HEK293 (cell line): ENCODE measurements at regions not wholly inside any gene's neighbourhood (a gene's known extent, or its start where the extent isn't known, plus 50 kb on each side); places are given as distances from the start of the nearest gene placed in this dataset.

Experiments
- CTCF ChIA-PET: fragments of 350-600 bp; formaldehyde crosslinking; extraction: SDS; loops from one replicate; lab custom pipeline; 2021; ENCODE audit warnings: antibody characterized with exemption; lab: Yijun Ruan, JAX
- POLR2A ChIA-PET: fragments of 300-600 bp; formaldehyde crosslinking; extraction: SDS; loops from one replicate; lab custom pipeline; 2020; ENCODE audit warnings: antibody characterized with exemption, inconsistent platforms; lab: Yijun Ruan, JAX
- H3K27ac ChIP-seq: fragments of 200-500 bp; sonication (Bioruptor generic); 2 replicates; pipeline ENCODE4 v1.5.1; 2014; ENCODE audit warnings: low read depth, low read length, control low read depth, inconsistent platforms; ENCODE audit errors: extremely low read depth
- H3K36me3 ChIP-seq, 2 experiments: fragments of 200-500 bp in 1 of 2; sonication (Bioruptor generic) in 1 of 2; 1 replicate in 1 of 2; 2 replicates in 1 of 2; pipeline ENCODE4 v1.5.1; 2014 to 2017; ENCODE audit warnings: inconsistent platforms in 2 of 2, low read length in 2 of 2; ENCODE audit not compliant: control insufficient read depth in 2 of 2, insufficient read depth in 1 of 2
- H3K4me1 ChIP-seq: fragments of 200-500 bp; sonication (Bioruptor generic); 2 replicates; pipeline ENCODE4 v1.5.1; 2014; ENCODE audit warnings: mild to moderate bottlenecking, low read length, inconsistent platforms; ENCODE audit not compliant: control insufficient read depth, insufficient read depth
- H3K4me3 ChIP-seq: 2 replicates; pipeline ENCODE4 v1.5.1; 2011; ENCODE audit warnings: low read depth, mild to moderate bottlenecking, control low read depth, low read length, moderate library complexity
- H3K9me3 ChIP-seq: fragments of 200-500 bp; sonication (Bioruptor generic); 2 replicates; pipeline ENCODE4 v1.5.1; 2014; ENCODE audit warnings: low read depth, low read length, inconsistent platforms; ENCODE audit not compliant: control insufficient read depth, insufficient read depth
- BCL11A ChIP-seq: fragments of 450-650 bp; formaldehyde crosslinking; IDR thresholded peaks from 2 replicates; pipeline ENCODE4 v1.5.1; 2016; ENCODE audit warnings: low read depth, missing biosample characterization, missing genetic modification characterization
- GLIS1 ChIP-seq: fragments of 450-650 bp; formaldehyde crosslinking; IDR thresholded peaks from 2 replicates; pipeline ENCODE4 v1.5.1; 2016; ENCODE audit warnings: missing biosample characterization, missing genetic modification characterization
- HIC1 ChIP-seq: fragments of 450-650 bp; formaldehyde crosslinking; IDR thresholded peaks from 2 replicates; pipeline ENCODE4 v1.5.1; 2016; ENCODE audit warnings: missing biosample characterization, missing genetic modification characterization
- HOXC10 ChIP-seq: sonication (generic); formaldehyde crosslinking; IDR thresholded peaks from 2 replicates; pipeline ENCODE4 v1.8.1; 2023; ENCODE audit warnings: mild to moderate bottlenecking, missing genetic modification reagents
- KLF1 ChIP-seq: fragments of 450-650 bp; formaldehyde crosslinking; IDR thresholded peaks from 2 replicates; pipeline ENCODE4 v1.5.1; 2016; ENCODE audit warnings: missing biosample characterization, missing genetic modification characterization
- OVOL3 ChIP-seq: fragments of 450-650 bp; formaldehyde crosslinking; IDR thresholded peaks from 2 replicates; pipeline ENCODE4 v1.5.1; 2016; ENCODE audit warnings: missing biosample characterization, missing genetic modification characterization
- SCRT1 ChIP-seq: fragments of 450-650 bp; formaldehyde crosslinking; IDR thresholded peaks from 2 replicates; pipeline ENCODE4 v1.5.1; 2016; ENCODE audit warnings: missing biosample characterization, missing genetic modification characterization, borderline replicate concordance
- SP7 ChIP-seq: fragments of 450-650 bp; formaldehyde crosslinking; IDR thresholded peaks from 2 replicates; pipeline ENCODE4 v1.5.1; 2016; ENCODE audit warnings: missing biosample characterization, missing genetic modification characterization
- TRIM28 ChIP-seq: IDR thresholded peaks from 2 replicates; pipeline ENCODE4 v1.6.1; 2011; ENCODE audit warnings: low read length, control low read depth, borderline replicate concordance
- ZBTB20 ChIP-seq: fragments of 450-650 bp; formaldehyde crosslinking; IDR thresholded peaks from 2 replicates; pipeline ENCODE4 v1.5.1; 2016; ENCODE audit warnings: missing biosample characterization, missing genetic modification characterization
- ZBTB48 ChIP-seq: fragments of 450-650 bp; formaldehyde crosslinking; IDR thresholded peaks from 2 replicates; pipeline ENCODE4 v1.5.1; 2016; ENCODE audit warnings: missing biosample characterization, missing genetic modification characterization
- ZIC2 ChIP-seq: fragments of 450-650 bp; formaldehyde crosslinking; IDR thresholded peaks from 2 replicates; pipeline ENCODE4 v1.5.1; 2016; ENCODE audit warnings: missing biosample characterization, missing genetic modification characterization
- ZNF19 ChIP-seq: fragments of 450-650 bp; formaldehyde crosslinking; IDR thresholded peaks from 2 replicates; pipeline ENCODE4; 2016; ENCODE audit warnings: missing biosample characterization, missing genetic modification characterization, low read depth
- ZNF211 ChIP-seq: fragments of 450-650 bp; formaldehyde crosslinking; IDR thresholded peaks from 2 replicates; pipeline ENCODE4 v1.5.1; 2016; ENCODE audit warnings: low read depth, missing biosample characterization, missing genetic modification characterization
- ZNF341 ChIP-seq: fragments of 450-650 bp; formaldehyde crosslinking; IDR thresholded peaks from 2 replicates; pipeline ENCODE4; 2016; ENCODE audit warnings: low read depth, missing biosample characterization, missing genetic modification characterization
- ZNF426 ChIP-seq: fragments of 450-650 bp; formaldehyde crosslinking; IDR thresholded peaks from 2 replicates; pipeline ENCODE4 v1.5.1; 2017; ENCODE audit warnings: missing biosample characterization, missing genetic modification characterization, mild to moderate bottlenecking, inconsistent platforms, moderate library complexity
- ZNF610 ChIP-seq: fragments of 450-650 bp; formaldehyde crosslinking; IDR thresholded peaks from 2 replicates; pipeline ENCODE4 v1.5.1; 2016; ENCODE audit warnings: missing biosample characterization, missing genetic modification characterization, borderline replicate concordance
- ZNF626 ChIP-seq: fragments of 450-650 bp; sonication (Bioruptor Pico); formaldehyde crosslinking; IDR thresholded peaks from 2 replicates; pipeline ENCODE4 v1.5.1; 2018; ENCODE audit warnings: missing biosample characterization, missing genetic modification characterization, inconsistent platforms
- ZNF747 ChIP-seq: fragments of 450-650 bp; formaldehyde crosslinking; IDR thresholded peaks from 2 replicates; pipeline ENCODE4 v1.5.1; 2016; ENCODE audit warnings: missing biosample characterization, missing genetic modification characterization
- ZSCAN18 ChIP-seq: fragments of 450-650 bp; formaldehyde crosslinking; IDR thresholded peaks from 2 replicates; pipeline ENCODE4 v1.5.1; 2016; ENCODE audit warnings: missing biosample characterization, missing genetic modification characterization
- TF ChIP-seq, protein P1 (sequence below): fragments of 450-650 bp; formaldehyde crosslinking; IDR thresholded peaks from 2 replicates; pipeline ENCODE4 v1.5.1; 2016; ENCODE audit warnings: missing biosample characterization, missing genetic modification characterization, borderline replicate concordance
- TF ChIP-seq, protein P2 (sequence below): fragments of 450-650 bp; formaldehyde crosslinking; IDR thresholded peaks from 2 replicates; pipeline ENCODE4 v1.5.1; 2016; ENCODE audit warnings: missing biosample characterization, missing genetic modification characterization

DNA sequence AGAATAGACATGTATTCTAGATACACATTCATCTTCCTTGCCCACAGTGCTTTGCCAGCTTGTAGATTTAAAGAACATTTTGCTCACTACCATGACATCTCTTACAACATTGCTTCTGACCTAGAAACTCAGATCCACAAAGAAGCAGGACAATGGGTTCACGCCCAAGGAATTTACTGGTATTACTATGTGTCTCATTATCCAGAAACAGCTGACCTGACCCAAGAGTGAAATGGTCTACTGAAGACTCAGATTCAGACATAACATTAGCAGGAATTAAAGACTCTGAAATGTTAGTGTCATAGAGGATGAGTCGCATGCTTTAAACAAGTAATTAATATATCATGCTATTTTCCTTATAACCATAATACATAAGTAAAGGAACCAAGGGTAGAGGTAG lies 731.4 kb downstream of the GALC start:
- TF ChIP-seq ZIC2 (tag by site-specific recombination) (no peak), TRIM28 (no peak), ZNF341 (tag by site-specific recombination) (no peak), ZNF747 (no peak), ZNF626 (no peak), ZBTB20 (no peak), ZNF426 (tag by site-specific recombination) (no peak), SP7 (no peak), BCL11A (tag by site-specific recombination) (no peak), SCRT1 (tag by site-specific recombination) (no peak), GLIS1 (no peak), ZNF211 (tag by site-specific recombination) (no peak), KLF1 (tag by site-specific recombination) (no peak), ZNF19 (tag by site-specific recombination) (no peak)
- TF ChIP-seq, protein P1, sequence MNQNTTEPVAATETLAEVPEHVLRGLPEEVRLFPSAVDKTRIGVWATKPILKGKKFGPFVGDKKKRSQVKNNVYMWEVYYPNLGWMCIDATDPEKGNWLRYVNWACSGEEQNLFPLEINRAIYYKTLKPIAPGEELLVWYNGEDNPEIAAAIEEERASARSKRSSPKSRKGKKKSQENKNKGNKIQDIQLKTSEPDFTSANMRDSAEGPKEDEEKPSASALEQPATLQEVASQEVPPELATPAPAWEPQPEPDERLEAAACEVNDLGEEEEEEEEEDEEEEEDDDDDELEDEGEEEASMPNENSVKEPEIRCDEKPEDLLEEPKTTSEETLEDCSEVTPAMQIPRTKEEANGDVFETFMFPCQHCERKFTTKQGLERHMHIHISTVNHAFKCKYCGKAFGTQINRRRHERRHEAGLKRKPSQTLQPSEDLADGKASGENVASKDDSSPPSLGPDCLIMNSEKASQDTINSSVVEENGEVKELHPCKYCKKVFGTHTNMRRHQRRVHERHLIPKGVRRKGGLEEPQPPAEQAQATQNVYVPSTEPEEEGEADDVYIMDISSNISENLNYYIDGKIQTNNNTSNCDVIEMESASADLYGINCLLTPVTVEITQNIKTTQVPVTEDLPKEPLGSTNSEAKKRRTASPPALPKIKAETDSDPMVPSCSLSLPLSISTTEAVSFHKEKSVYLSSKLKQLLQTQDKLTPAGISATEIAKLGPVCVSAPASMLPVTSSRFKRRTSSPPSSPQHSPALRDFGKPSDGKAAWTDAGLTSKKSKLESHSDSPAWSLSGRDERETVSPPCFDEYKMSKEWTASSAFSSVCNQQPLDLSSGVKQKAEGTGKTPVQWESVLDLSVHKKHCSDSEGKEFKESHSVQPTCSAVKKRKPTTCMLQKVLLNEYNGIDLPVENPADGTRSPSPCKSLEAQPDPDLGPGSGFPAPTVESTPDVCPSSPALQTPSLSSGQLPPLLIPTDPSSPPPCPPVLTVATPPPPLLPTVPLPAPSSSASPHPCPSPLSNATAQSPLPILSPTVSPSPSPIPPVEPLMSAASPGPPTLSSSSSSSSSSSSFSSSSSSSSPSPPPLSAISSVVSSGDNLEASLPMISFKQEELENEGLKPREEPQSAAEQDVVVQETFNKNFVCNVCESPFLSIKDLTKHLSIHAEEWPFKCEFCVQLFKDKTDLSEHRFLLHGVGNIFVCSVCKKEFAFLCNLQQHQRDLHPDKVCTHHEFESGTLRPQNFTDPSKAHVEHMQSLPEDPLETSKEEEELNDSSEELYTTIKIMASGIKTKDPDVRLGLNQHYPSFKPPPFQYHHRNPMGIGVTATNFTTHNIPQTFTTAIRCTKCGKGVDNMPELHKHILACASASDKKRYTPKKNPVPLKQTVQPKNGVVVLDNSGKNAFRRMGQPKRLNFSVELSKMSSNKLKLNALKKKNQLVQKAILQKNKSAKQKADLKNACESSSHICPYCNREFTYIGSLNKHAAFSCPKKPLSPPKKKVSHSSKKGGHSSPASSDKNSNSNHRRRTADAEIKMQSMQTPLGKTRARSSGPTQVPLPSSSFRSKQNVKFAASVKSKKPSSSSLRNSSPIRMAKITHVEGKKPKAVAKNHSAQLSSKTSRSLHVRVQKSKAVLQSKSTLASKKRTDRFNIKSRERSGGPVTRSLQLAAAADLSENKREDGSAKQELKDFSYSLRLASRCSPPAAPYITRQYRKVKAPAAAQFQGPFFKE (tag by site-specific recombination), result no peak
- TF ChIP-seq, protein P2, sequence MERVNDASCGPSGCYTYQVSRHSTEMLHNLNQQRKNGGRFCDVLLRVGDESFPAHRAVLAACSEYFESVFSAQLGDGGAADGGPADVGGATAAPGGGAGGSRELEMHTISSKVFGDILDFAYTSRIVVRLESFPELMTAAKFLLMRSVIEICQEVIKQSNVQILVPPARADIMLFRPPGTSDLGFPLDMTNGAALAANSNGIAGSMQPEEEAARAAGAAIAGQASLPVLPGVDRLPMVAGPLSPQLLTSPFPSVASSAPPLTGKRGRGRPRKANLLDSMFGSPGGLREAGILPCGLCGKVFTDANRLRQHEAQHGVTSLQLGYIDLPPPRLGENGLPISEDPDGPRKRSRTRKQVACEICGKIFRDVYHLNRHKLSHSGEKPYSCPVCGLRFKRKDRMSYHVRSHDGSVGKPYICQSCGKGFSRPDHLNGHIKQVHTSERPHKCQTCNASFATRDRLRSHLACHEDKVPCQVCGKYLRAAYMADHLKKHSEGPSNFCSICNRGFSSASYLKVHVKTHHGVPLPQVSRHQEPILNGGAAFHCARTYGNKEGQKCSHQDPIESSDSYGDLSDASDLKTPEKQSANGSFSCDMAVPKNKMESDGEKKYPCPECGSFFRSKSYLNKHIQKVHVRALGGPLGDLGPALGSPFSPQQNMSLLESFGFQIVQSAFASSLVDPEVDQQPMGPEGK (tag by site-specific recombination), result no peak
- TF ChIP-seq, all 188 proteins: peak for 0
- Histone ChIP-seq H3K9me3 (no peaks in the 10 kb centered on the region), H3K4me3 (no peak overlapping the region), H3K27ac (no peak overlapping the region), H3K4me1 (no peaks in the 10 kb centered on the region), H3K36me3 (no peaks in the 10 kb centered on the region)
- ChIA-PET POLR2A (no interaction called here), CTCF (no interaction called here)

DNA sequence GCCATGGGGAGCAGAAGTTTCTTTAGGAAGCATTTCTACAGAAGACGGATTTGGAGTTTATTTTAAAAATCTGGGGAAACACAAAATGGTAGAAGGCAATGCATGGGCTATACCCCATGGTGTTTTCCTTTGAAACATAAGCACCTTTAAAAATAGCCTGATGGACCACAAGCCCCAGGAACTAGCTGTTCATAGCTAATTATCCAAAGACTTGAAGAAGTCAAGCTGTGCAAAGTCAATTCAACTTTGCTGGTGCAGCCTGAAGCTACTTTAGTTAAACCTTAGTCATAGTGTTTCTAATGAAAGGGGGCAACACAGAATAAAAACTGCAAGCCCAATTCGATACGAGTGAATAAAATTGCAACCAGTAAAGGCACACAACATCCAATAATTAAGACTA lies 732.5 kb downstream of the GALC start:
- no peaks in the 10 kb centered on the region for H3K9me3 ChIP-seq
- H3K27ac ChIP-seq, result no peak overlapping the region
- POLR2A ChIA-PET, result no interaction called here
- TF ChIP-seq OVOL3 (tag by site-specific recombination) (no peak), HIC1 (tag by site-specific recombination) (no peak), ZSCAN18 (tag by site-specific recombination) (no peak), ZBTB48 (tag by site-specific recombination) (no peak), HOXC10 (CRISPR knock-in tag) (no peak), ZNF610 (tag by site-specific recombination) (no peak)
- H3K4me1 ChIP-seq, result no peaks in the 10 kb centered on the region
- no peak overlapping the region for H3K4me3 ChIP-seq
- no peaks in the 10 kb centered on the region for H3K36me3 ChIP-seq
- CTCF ChIA-PET, result no interaction called here
